ENCODE measurements at regions not wholly inside any gene's neighbourhood (a gene's known extent, or its start where the extent isn't known, plus 50 kb on each side); places are given as distances from the start of the nearest gene placed in this dataset.

DNA sequence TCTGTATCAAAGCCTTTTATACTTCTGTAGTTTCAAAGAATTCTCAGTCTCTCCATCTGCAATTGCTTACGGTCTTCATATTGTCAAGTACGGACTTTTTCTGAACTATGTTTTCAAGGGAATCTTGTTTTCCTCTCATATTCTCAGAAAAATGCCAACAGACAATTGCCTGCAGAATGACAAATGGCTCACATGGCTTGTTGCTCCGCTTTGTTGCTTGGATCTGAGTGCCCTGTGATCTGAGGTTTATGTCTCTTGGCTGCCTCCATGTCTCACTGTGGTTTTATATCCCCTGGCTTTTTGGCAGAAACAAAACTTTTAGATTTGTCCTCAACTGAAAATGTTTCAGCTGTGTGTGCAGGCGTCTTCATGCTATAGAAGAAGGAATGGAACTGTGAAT is 285.4 kb upstream of the CHD6 start:
- TF ChIP-seq, protein P1, sequence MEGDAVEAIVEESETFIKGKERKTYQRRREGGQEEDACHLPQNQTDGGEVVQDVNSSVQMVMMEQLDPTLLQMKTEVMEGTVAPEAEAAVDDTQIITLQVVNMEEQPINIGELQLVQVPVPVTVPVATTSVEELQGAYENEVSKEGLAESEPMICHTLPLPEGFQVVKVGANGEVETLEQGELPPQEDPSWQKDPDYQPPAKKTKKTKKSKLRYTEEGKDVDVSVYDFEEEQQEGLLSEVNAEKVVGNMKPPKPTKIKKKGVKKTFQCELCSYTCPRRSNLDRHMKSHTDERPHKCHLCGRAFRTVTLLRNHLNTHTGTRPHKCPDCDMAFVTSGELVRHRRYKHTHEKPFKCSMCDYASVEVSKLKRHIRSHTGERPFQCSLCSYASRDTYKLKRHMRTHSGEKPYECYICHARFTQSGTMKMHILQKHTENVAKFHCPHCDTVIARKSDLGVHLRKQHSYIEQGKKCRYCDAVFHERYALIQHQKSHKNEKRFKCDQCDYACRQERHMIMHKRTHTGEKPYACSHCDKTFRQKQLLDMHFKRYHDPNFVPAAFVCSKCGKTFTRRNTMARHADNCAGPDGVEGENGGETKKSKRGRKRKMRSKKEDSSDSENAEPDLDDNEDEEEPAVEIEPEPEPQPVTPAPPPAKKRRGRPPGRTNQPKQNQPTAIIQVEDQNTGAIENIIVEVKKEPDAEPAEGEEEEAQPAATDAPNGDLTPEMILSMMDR (IDR thresholded peaks at IDR 0.05) = no peak
- TF ChIP-seq POLR2A (IDR thresholded peaks at IDR 0.05) = no peak

Data from testis (tissue), 2 donors.